NCI-H146 treated with DMSO at 0.1 percent for 48 hours (cell line): ENCODE measurements at regions not wholly inside any gene's neighbourhood (a gene's known extent, or its start where the extent isn't known, plus 50 kb on each side); places are given as distances from the start of the nearest gene placed in this dataset.

Experiments
- DNase-seq: peaks from one replicate; lab custom pipeline; 2025; ENCODE audit not compliant: unreplicated experiment; lab: John Stamatoyannopoulos, UW

GRCh38 chr16:66289986-66290385 lies 76.5 kb upstream of the CDH5 start:
- no peak for DNase-seq

GRCh38 chr16:66289051-66289680 lies 77.3 kb upstream of the CDH5 start:
- no peak for DNase-seq

- no peak for DNase-seq
Measured at GRCh38 chr16:66287926-66288325, 78.6 kb upstream of the CDH5 start.

GRCh38 chr16:66287416-66287815 lies 79.1 kb upstream of the CDH5 start:
- no peak for DNase-seq

GRCh38 chr16:66286527-66286926 lies 80.0 kb upstream of the CDH5 start:
- no peak for DNase-seq

GRCh38 chr16:66278604-66279262 lies 87.8 kb upstream of the CDH5 start:
- DNase-seq = peak; percentile 7

- DNase-seq = no peak
Measured at GRCh38 chr16:66278111-66278531, 88.4 kb upstream of the CDH5 start.

- no peak for DNase-seq
Measured at GRCh38 chr16:66277311-66278070, 89.0 kb upstream of the CDH5 start.

- peak; percentile 22 for DNase-seq
Measured at GRCh38 chr16:66275775-66276428, 90.6 kb upstream of the CDH5 start.

GRCh38 chr16:66274335-66275110 lies 92.0 kb upstream of the CDH5 start:
- no peak for DNase-seq

GRCh38 chr16:66273644-66274334 lies 92.7 kb upstream of the CDH5 start:
- DNase-seq = no peak

- DNase-seq = no peak
Measured at GRCh38 chr16:66273053-66273452, 93.4 kb upstream of the CDH5 start.

GRCh38 chr16:66272461-66272860 lies 94.0 kb upstream of the CDH5 start:
- no peak for DNase-seq

- no peak for DNase-seq
Measured at GRCh38 chr16:66271074-66272060, 95.1 kb upstream of the CDH5 start.

- DNase-seq = peak; percentile 22
Measured at GRCh38 chr16:66270333-66270927, 96.1 kb upstream of the CDH5 start.

- DNase-seq = no peak
Measured at GRCh38 chr16:66269617-66270332, 96.7 kb upstream of the CDH5 start.

GRCh38 chr16:66267292-66268014 lies 99.0 kb upstream of the CDH5 start:
- DNase-seq = no peak
